SK-N-SH treated with all-trans-retinoic acid at 6 μM for 48 hours (cell line): ENCODE measurements at regions not wholly inside any gene's neighbourhood (a gene's known extent, or its start where the extent isn't known, plus 50 kb on each side); places are given as distances from the start of the nearest gene placed in this dataset.

Experiments used
- ATAC-seq: fragments of 200-7000 bp; cut with Tn5 transposase; 3 replicates; pipeline ENCODE4 v1.9.1; 2020; ENCODE audit warnings: mild to moderate bottlenecking, moderate library complexity
- ARNTL ChIP-seq: fragments of 450-650 bp; formaldehyde crosslinking; IDR thresholded peaks from 2 replicates; pipeline ENCODE4 v1.5.0; 2020; ENCODE audit warnings: low read depth, mild to moderate bottlenecking, moderate library complexity, borderline replicate concordance
- BACH2 ChIP-seq: fragments of 250-450 bp; sonication (Bioruptor Pico); IDR thresholded peaks from 2 replicates; pipeline ENCODE4 v1.9.0; 2021; ENCODE audit warnings: mild to moderate bottlenecking, borderline replicate concordance
- CREB5 ChIP-seq: fragments of 250-450 bp; sonication (Bioruptor Pico); IDR thresholded peaks from 2 replicates; pipeline ENCODE4 v1.5.1; 2020; ENCODE audit warnings: low read depth, mild to moderate bottlenecking, moderate library complexity
- CSDC2 ChIP-seq: fragments of 250-450 bp; sonication (Bioruptor Pico); IDR thresholded peaks from 2 replicates; pipeline ENCODE4 v1.5.0; 2020; ENCODE audit warnings: mild to moderate bottlenecking, moderate library complexity
- CSRNP3 ChIP-seq: fragments of 250-450 bp; sonication (Bioruptor Pico); IDR thresholded peaks from 2 replicates; pipeline ENCODE4 v1.5.1; 2021; ENCODE audit warnings: mild to moderate bottlenecking, moderate library complexity
- ESRRG ChIP-seq: fragments of 250-450 bp; sonication (Bioruptor Pico); IDR thresholded peaks from 2 replicates; pipeline ENCODE4 v1.6.1; 2021; ENCODE audit warnings: mild to moderate bottlenecking
- GLIS3 ChIP-seq: fragments of 250-450 bp; sonication (Bioruptor Pico); IDR thresholded peaks from 2 replicates; pipeline ENCODE4 v1.5.0; 2020; ENCODE audit warnings: mild to moderate bottlenecking, moderate library complexity
- ISL1 ChIP-seq: fragments of 250-450 bp; sonication (Bioruptor Pico); IDR thresholded peaks from 2 replicates; pipeline ENCODE4 v2.1.2; 2022; ENCODE audit warnings: mild to moderate bottlenecking, moderate library complexity
- OSR1 ChIP-seq: fragments of 250-450 bp; sonication (Bioruptor Pico); IDR thresholded peaks from 2 replicates; pipeline ENCODE4 v1.8.0; 2022; ENCODE audit warnings: moderate library complexity, mild to moderate bottlenecking, inconsistent platforms
- PATZ1 ChIP-seq: fragments of 250-450 bp; sonication (Bioruptor Pico); IDR thresholded peaks from 2 replicates; pipeline ENCODE4 v1.8.0; 2020; ENCODE audit warnings: mild to moderate bottlenecking, moderate library complexity, borderline replicate concordance
- POU6F1 ChIP-seq: fragments of 250-450 bp; sonication (Bioruptor Pico); IDR thresholded peaks from 2 replicates; pipeline ENCODE4 v1.8.0; 2021; ENCODE audit warnings: low read depth, mild to moderate bottlenecking, moderate library complexity, borderline replicate concordance
- PPARA ChIP-seq: fragments of 250-450 bp; sonication (Bioruptor Pico); IDR thresholded peaks from 2 replicates; pipeline ENCODE4 v1.5.0; 2020; ENCODE audit warnings: mild to moderate bottlenecking, borderline replicate concordance
- RARB ChIP-seq: fragments of 250-450 bp; sonication (Bioruptor Pico); IDR thresholded peaks from 2 replicates; pipeline ENCODE4 v1.8.0; 2021; ENCODE audit warnings: mild to moderate bottlenecking, moderate library complexity
- SNAI2 ChIP-seq: fragments of 250-450 bp; sonication (Bioruptor Pico); IDR thresholded peaks from 2 replicates; pipeline ENCODE4 v1.5.0; 2020; ENCODE audit warnings: mild to moderate bottlenecking, moderate library complexity
- TCF4 ChIP-seq: fragments of 250-450 bp; sonication (Bioruptor Pico); IDR thresholded peaks from 2 replicates; pipeline ENCODE4 v1.8.0; 2021; ENCODE audit warnings: mild to moderate bottlenecking, moderate library complexity, borderline replicate concordance
- TOX ChIP-seq: fragments of 250-450 bp; sonication (Bioruptor Pico); IDR thresholded peaks from 2 replicates; pipeline ENCODE4 v1.8.0; 2021; ENCODE audit warnings: mild to moderate bottlenecking, moderate library complexity, borderline replicate concordance
- TSHZ2 ChIP-seq: fragments of 250-450 bp; sonication (Bioruptor Pico); IDR thresholded peaks from 2 replicates; pipeline ENCODE4 v1.5.0; 2020; ENCODE audit warnings: mild to moderate bottlenecking, moderate library complexity
- ZC3H10 ChIP-seq: fragments of 250-450 bp; sonication (Bioruptor Pico); IDR thresholded peaks from 2 replicates; pipeline ENCODE4 v1.5.1; 2021; ENCODE audit warnings: mild to moderate bottlenecking, moderate library complexity
- ZFP3 ChIP-seq: fragments of 250-450 bp; sonication (Bioruptor Pico); IDR thresholded peaks from 2 replicates; pipeline ENCODE4 v1.5.0; 2020; ENCODE audit warnings: mild to moderate bottlenecking, moderate library complexity
- ZFP30 ChIP-seq: fragments of 450-650 bp; formaldehyde crosslinking; IDR thresholded peaks from 2 replicates; pipeline ENCODE4 v1.5.0; 2022; ENCODE audit warnings: mild to moderate bottlenecking, moderate library complexity
- ZNF70 ChIP-seq: fragments of 450-650 bp; formaldehyde crosslinking; IDR thresholded peaks from 2 replicates; pipeline ENCODE4 v1.5.0; 2020; ENCODE audit warnings: mild to moderate bottlenecking, moderate library complexity

GRCh38 chr2:139652385-139652784 is 872.2 kb upstream of the NXPH2 start:
- no peak for TF ChIP-seq PATZ1 (CRISPR knock-in tag)
- TF ChIP-seq ARNTL, result no peak
- no peak for TF ChIP-seq POU6F1 (CRISPR knock-in tag)
- TF ChIP-seq ISL1 (CRISPR knock-in tag), result peak; percentile 59
- no peak for TF ChIP-seq CREB5 (CRISPR knock-in tag)
- ATAC-seq, result no peak

GRCh38 chr2:139645617-139646016 is 865.4 kb upstream of the NXPH2 start:
- ATAC-seq, result no peak
- TF ChIP-seq TCF4, result no peak
- TF ChIP-seq ZNF70 (CRISPR knock-in tag), result no peak
- TF ChIP-seq ARNTL, result no peak
- TF ChIP-seq GLIS3 (CRISPR knock-in tag), result no peak
- TF ChIP-seq ZFP3 (CRISPR knock-in tag), result no peak
- no peak for TF ChIP-seq TSHZ2
- no peak for TF ChIP-seq PATZ1 (CRISPR knock-in tag)
- TF ChIP-seq ESRRG, result no peak
- no peak for TF ChIP-seq BACH2 (CRISPR knock-in tag)
- TF ChIP-seq OSR1 (CRISPR knock-in tag), result no peak
- TF ChIP-seq ISL1 (CRISPR knock-in tag), result no peak
- no peak for TF ChIP-seq SNAI2
- TF ChIP-seq ZC3H10, result no peak
- TF ChIP-seq, all 23 proteins: peak for 0

- no peak for ATAC-seq
- TF ChIP-seq CSRNP3 (CRISPR knock-in tag) (no peak), CSDC2 (no peak), ZFP30 (CRISPR knock-in tag) (no peak), PPARA (CRISPR knock-in tag) (no peak), ZNF70 (CRISPR knock-in tag) (no peak), ARNTL (no peak), SNAI2 (no peak), TOX (CRISPR knock-in tag) (no peak), CREB5 (CRISPR knock-in tag) (no peak), RARB (CRISPR knock-in tag) (no peak), TSHZ2 (no peak), OSR1 (CRISPR knock-in tag) (no peak), PATZ1 (CRISPR knock-in tag) (no peak)
Observed at GRCh38 chr2:139643139-139643538, 862.9 kb upstream of the NXPH2 start.
